Stomach (tissue), 4 donors: ENCODE measurements at regions not wholly inside any gene's neighbourhood (a gene's known extent, or its start where the extent isn't known, plus 50 kb on each side); places are given as distances from the start of the nearest gene placed in this dataset.

Experiments
- CTCF ChIP-seq, 7 experiments: fragments of 450-650 bp in 4 of 7; fragments of 200-600 bp in 3 of 7; sonication (generic) in 3 of 7; IDR thresholded peaks; one replicate each; pipeline ENCODE4 v1.5.1; 2016 to 2019; ENCODE audit warnings: antibody characterized with exemption in 7 of 7, control low read depth in 2 of 7, mild to moderate bottlenecking in 1 of 7
- EP300 ChIP-seq: sonication (generic); formaldehyde crosslinking; IDR thresholded peaks from one replicate; pipeline ENCODE4 v1.6.1; 2017; ENCODE audit warnings: antibody characterized with exemption

GRCh38 chr13:80244574-80244973 lies 96.4 kb downstream of the SPRY2 start:
- TF ChIP-seq EP300 (no peak), CTCF (IDR thresholded peaks at IDR 0.05) (no peak)
